D721Med (cell line): ENCODE measurements at regions not wholly inside any gene's neighbourhood (a gene's known extent, or its start where the extent isn't known, plus 50 kb on each side); places are given as distances from the start of the nearest gene placed in this dataset.
"Not testable (repeated sequence)": the region's sequence is repeated elsewhere in the genome, so short reads cannot be mapped to it uniquely, and the experiment has no call there.

ENCODE experiments used
- DNase-seq: peaks from one replicate; pipeline ENCODE4 v3.0.0; 2011; ENCODE audit warnings: low spot score; ENCODE audit not compliant: insufficient read length
- FAIRE-seq: peaks from 2 replicates; lab custom pipeline; 2011; peaks lifted over from hg19 to GRCh38; lab: Jason Lieb, UNC
- CTCF ChIP-seq: IDR thresholded peaks from 2 replicates; pipeline ENCODE4 v1.5.1; 2012; ENCODE audit warnings: mild to moderate bottlenecking, control low read depth; ENCODE audit not compliant: insufficient read depth; ENCODE audit errors: missing control alignments

GRCh38 chr7:68821846-68822245 is 776.4 kb upstream of the AUTS2 start:
- FAIRE-seq (no peak), DNase-seq (no peak)
- TF ChIP-seq CTCF: no peak

GRCh38 chr7:68823996-68824780 is 774.1 kb upstream of the AUTS2 start:
- no peak for TF ChIP-seq CTCF
- FAIRE-seq: no peak
- no peak for DNase-seq

GRCh38 chr7:68828575-68828974 is 769.7 kb upstream of the AUTS2 start:
- no peak for TF ChIP-seq CTCF
- FAIRE-seq: no peak
- DNase-seq: no peak

- no peak for TF ChIP-seq CTCF
- FAIRE-seq (no peak), DNase-seq (no peak)
Observed at GRCh38 chr7:68833422-68833821, 764.9 kb upstream of the AUTS2 start.

- no peak for FAIRE-seq
- no peak for TF ChIP-seq CTCF
- no peak for DNase-seq
Observed at GRCh38 chr7:68839014-68839413, 759.3 kb upstream of the AUTS2 start.

GRCh38 chr7:68840991-68841390 is 757.3 kb upstream of the AUTS2 start:
- no peak for FAIRE-seq
- TF ChIP-seq CTCF: no peak

GRCh38 chr7:68843985-68844384 is 754.3 kb upstream of the AUTS2 start:
- DNase-seq, FAIRE-seq: not testable (repeated sequence)

More at GRCh38 chr7:68840991-68841390, 757.3 kb upstream of the AUTS2 start:
- DNase-seq: no peak
